SU-DHL-6 (cell line): ENCODE measurements at regions not wholly inside any gene's neighbourhood (a gene's known extent, or its start where the extent isn't known, plus 50 kb on each side); places are given as distances from the start of the nearest gene placed in this dataset.

ENCODE experiments used
- H2AFZ ChIP-seq: fragments of 200-600 bp; sonication (generic); 2 replicates; pipeline ENCODE4 v1.6.1; 2014; ENCODE audit warnings: low read depth, mild to moderate bottlenecking, moderate library complexity, mixed read lengths, antibody characterized with exemption, low read length; ENCODE audit not compliant: severe bottlenecking
- H3F3A ChIP-seq: fragments of 200-600 bp; shearing (Covaris generic); 2 replicates; pipeline ENCODE4 v1.6.0; 2016; ENCODE audit warnings: antibody characterized with exemption, mild to moderate bottlenecking; ENCODE audit not compliant: insufficient read depth
- H3K27ac ChIP-seq: fragments of 200-600 bp; sonication (generic); 2 replicates; pipeline ENCODE4 v1.5.1; 2016; ENCODE audit warnings: low read depth, mild to moderate bottlenecking, low read length, moderate library complexity, mixed read lengths
- H3K27me3 ChIP-seq: fragments of 200-600 bp; sonication (generic), shearing (Covaris generic); 2 replicates; pipeline ENCODE4 v1.6.0; 2014; ENCODE audit warnings: mild to moderate bottlenecking, low read length
- H3K36me3 ChIP-seq: fragments of 200-600 bp; sonication (generic); 2 replicates; pipeline ENCODE4 v1.6.1; 2014; ENCODE audit warnings: mild to moderate bottlenecking, low read length, mixed read lengths
- H3K4me2 ChIP-seq: fragments of 300-600, 200-600 bp; shearing (Covaris generic), sonication (generic); 2 replicates; pipeline ENCODE4 v1.6.0; 2014; ENCODE audit warnings: low read length, low read depth, mild to moderate bottlenecking; ENCODE audit not compliant: poor library complexity, severe bottlenecking
- H3K4me3 ChIP-seq: fragments of 200-600 bp; sonication (generic); 2 replicates; pipeline ENCODE4 v1.5.1; 2014; ENCODE audit warnings: antibody characterized with exemption, low read length, mild to moderate bottlenecking, mixed read lengths; ENCODE audit not compliant: insufficient read depth, poor library complexity, severe bottlenecking
- H3K79me2 ChIP-seq: fragments of 200-600 bp; sonication (generic); 2 replicates; pipeline ENCODE4 v1.6.1; 2014; ENCODE audit warnings: mild to moderate bottlenecking, low read length, moderate library complexity; ENCODE audit not compliant: insufficient read depth
- H3K9ac ChIP-seq: fragments of 200-600 bp; sonication (generic); 2 replicates; pipeline ENCODE4 v1.7.0; 2014; ENCODE audit warnings: mild to moderate bottlenecking, low read length
- H3K9me2 ChIP-seq: fragments of 200-600 bp; sonication (generic); replicated peaks from 2 replicates; pipeline ENCODE4 v1.6.1; 2014; ENCODE audit warnings: low read length; ENCODE audit not compliant: insufficient read depth
- H3K9me3 ChIP-seq: fragments of 200-600 bp; sonication (generic); 2 replicates; pipeline ENCODE4 v1.6.1; 2014; ENCODE audit warnings: low read length, mixed read lengths; ENCODE audit not compliant: insufficient read depth
- H4K20me1 ChIP-seq: fragments of 200-600 bp; sonication (generic); 2 replicates; pipeline ENCODE4 v1.6.1; 2014; ENCODE audit warnings: low read depth, mild to moderate bottlenecking, antibody characterized with exemption, low read length, moderate library complexity, mixed read lengths
- CTCF ChIP-seq: fragments of 200-600 bp; sonication (generic); IDR thresholded peaks from one replicate; pipeline ENCODE4 v1.5.1; 2017; ENCODE audit warnings: antibody characterized with exemption, mild to moderate bottlenecking, low read length, moderate library complexity; ENCODE audit not compliant: insufficient read depth, poor library complexity, severe bottlenecking
- EZH2phosphoT487 ChIP-seq: fragments of 200-600 bp; sonication (generic), shearing (Covaris generic); conservative IDR thresholded peaks from 2 replicates; pipeline ENCODE4 v1.6.1; 2018; ENCODE audit warnings: mild to moderate bottlenecking, antibody characterized with exemption, low read length, moderate library complexity, mixed read lengths

GRCh38 chr13:55649485-55649884 lies 1491.2 kb upstream of the PRR20A start:
- H4K20me1 ChIP-seq, result no peaks in the 10 kb centered on the region
- H3K9me2 ChIP-seq, result no peaks in the 10 kb centered on the region
- no peaks in the 10 kb centered on the region for H3F3A ChIP-seq
- H3K4me2 ChIP-seq, result no peak overlapping the region
- no peak overlapping the region for H3K27ac ChIP-seq
- H3K9me3 ChIP-seq, result no peaks in the 10 kb centered on the region; the same call in 1 of the 2 replicates
- TF ChIP-seq EZH2phosphoT487 (no peak), CTCF (no peak)
- no peak overlapping the region for H3K4me3 ChIP-seq
- no peaks in the 10 kb centered on the region for H3K79me2 ChIP-seq
- H3K9ac ChIP-seq, result no peak overlapping the region
- no peaks in the 10 kb centered on the region for H3K27me3 ChIP-seq
- H2AFZ ChIP-seq, result peak overlapping the region; percentile 50
- no peaks in the 10 kb centered on the region for H3K36me3 ChIP-seq

- no peaks in the 10 kb centered on the region for H3K36me3 ChIP-seq
- H3F3A ChIP-seq, result no peaks in the 10 kb centered on the region
- H3K79me2 ChIP-seq, result no peaks in the 10 kb centered on the region
- no peak overlapping the region for H3K9ac ChIP-seq
- no peak overlapping the region for H3K4me3 ChIP-seq
- H2AFZ ChIP-seq, result no peak overlapping the region
- H3K9me2 ChIP-seq, result no peaks in the 10 kb centered on the region
- no peak for TF ChIP-seq EZH2phosphoT487
- no peak for TF ChIP-seq CTCF
- H3K9me3 ChIP-seq, result no peaks in the 10 kb centered on the region; the same call in 1 of the 2 replicates
- H3K27ac ChIP-seq, result no peak overlapping the region
- H3K27me3 ChIP-seq, result no peaks in the 10 kb centered on the region
- H4K20me1 ChIP-seq, result no peaks in the 10 kb centered on the region
- H3K4me2 ChIP-seq, result no peak overlapping the region
Measured at GRCh38 chr13:55652657-55653056, 1488.1 kb upstream of the PRR20A start.

GRCh38 chr13:55653497-55653896 lies 1487.2 kb upstream of the PRR20A start:
- H4K20me1 ChIP-seq, result no peaks in the 10 kb centered on the region
- H3F3A ChIP-seq, result no peaks in the 10 kb centered on the region
- no peak for TF ChIP-seq EZH2phosphoT487
- no peak for TF ChIP-seq CTCF
- no peaks in the 10 kb centered on the region for H3K27me3 ChIP-seq
- H2AFZ ChIP-seq, result no peak overlapping the region
- no peak overlapping the region for H3K4me2 ChIP-seq
- H3K79me2 ChIP-seq, result no peaks in the 10 kb centered on the region
- H3K4me3 ChIP-seq, result no peak overlapping the region
- H3K36me3 ChIP-seq, result no peaks in the 10 kb centered on the region
- no peaks in the 10 kb centered on the region for H3K9me2 ChIP-seq
- no peak overlapping the region for H3K9ac ChIP-seq
- no peaks in the 10 kb centered on the region; the same call in 1 of the 2 replicates for H3K9me3 ChIP-seq
- H3K27ac ChIP-seq, result no peak overlapping the region
